GM21367 (cell line): ENCODE measurements at regions not wholly inside any gene's neighbourhood (a gene's known extent, or its start where the extent isn't known, plus 50 kb on each side); places are given as distances from the start of the nearest gene placed in this dataset.

Experiments used
- ATAC-seq: cut with Tn5 transposase; IDR thresholded peaks from one replicate; pipeline ENCODE4 v1.9.1; 2021; ENCODE audit not compliant: unreplicated experiment

DNA sequence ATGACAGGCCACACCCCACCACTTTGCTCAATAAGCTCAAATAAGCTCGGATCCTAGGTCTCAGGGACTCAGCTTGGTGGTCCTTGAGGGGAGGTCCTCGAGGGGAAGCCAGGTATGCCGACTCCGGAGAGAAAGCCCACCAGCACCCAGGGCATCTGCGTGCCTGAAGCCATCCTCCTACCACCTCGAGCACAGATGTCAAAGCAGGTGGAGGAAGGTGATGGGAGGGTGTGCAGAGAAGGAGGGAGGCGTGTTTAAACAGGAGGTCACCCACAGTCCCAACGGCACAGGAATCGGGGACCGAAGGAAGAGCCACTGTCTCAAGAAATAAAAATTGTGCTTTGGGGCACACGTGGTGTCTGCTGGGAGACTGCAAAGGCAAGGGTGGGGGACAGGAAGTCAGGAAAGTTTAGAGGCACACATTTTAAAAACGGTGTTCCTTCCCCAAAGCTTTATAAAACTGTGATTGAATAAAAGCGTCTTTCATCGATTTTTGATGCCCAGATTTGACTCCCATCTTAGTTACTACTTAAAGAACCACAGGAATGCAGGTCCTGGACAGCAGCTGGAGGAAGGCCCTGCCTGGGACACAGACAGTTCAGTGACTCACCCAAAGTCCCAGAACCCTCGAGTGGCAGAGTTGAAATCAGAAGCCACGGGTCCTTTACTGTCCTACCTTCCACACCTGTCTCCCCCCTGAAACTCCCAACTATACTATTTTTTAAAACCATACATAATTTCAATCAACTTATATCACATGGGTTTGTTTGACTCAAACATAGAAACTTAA is 221.0 kb upstream of the PDE10A start:
- no peak for ATAC-seq

DNA sequence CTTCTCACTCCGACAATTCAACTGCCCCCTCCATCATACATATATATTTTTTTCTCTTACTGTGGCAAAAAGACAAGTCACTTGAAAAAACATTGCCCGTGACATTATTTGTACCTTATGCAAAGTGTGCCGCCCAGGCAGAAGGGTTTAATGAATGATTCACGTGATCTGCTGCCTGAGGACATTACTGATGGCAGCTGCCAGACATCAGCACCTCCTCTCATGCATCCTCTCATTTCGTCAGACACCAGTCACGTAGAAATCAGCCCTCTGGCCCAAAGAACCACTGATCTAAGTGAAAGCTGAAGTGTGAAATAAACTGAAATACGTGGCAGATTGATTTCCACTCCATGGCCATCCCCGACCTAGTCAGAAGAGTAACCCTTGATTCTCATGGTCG is 218.8 kb upstream of the PDE10A start:
- ATAC-seq = no peak

DNA sequence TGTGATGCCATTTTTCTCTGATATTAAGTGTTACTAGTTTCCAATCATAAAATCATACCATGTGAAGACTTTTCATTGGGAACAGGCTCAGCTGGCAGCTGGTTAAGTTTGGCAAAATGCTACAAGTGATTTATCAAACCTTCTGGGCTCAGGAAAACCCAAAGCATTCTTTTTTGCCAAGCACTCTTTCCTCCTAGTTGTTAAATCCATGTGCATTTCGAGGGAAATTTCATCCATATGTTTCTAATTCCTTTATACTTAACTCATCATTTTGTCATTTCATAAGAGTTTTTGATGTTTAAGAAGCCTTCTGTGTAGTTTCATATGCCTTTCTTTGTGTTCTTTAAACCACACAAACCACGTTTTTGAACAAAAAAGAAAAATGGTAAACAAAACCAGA is 217.6 kb upstream of the PDE10A start:
- ATAC-seq = no peak

DNA sequence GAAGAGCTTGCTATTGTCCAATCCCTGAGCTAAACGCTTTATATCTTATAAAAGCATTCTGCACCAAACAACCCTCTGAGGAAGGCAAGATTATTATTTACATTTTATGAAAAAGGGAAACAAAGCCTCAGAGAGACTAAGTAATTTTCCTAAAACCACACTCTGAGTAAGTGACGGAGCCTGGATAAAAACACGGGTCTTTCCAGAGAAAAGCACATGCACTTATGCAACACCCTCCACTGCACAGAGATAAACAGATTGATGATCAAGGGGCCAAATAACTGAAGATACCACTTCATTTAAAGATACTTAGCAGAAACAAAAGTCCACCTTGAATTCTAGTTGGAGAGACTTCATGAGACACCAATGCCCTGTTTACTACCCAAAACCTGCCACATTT is 214.7 kb upstream of the PDE10A start:
- no peak for ATAC-seq

DNA sequence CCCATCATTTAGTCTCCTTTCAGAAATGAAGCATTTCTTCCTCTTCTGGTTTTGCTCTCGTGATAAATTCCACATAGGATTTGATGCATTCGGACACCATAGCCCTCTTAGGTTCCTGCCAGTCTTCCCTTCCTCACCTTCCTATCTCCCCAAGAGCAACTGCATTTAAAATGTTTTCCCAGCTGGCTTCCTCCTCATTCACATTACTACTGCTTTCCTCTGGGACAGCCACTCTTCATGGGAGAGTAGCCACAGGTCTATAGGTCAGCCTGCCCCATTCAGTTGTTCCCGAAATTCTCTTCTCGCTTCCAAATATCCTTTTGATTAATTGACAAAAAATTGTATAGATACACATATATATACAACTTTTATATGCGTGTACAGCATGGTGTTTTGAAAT is 214.2 kb upstream of the PDE10A start:
- no peak for ATAC-seq

DNA sequence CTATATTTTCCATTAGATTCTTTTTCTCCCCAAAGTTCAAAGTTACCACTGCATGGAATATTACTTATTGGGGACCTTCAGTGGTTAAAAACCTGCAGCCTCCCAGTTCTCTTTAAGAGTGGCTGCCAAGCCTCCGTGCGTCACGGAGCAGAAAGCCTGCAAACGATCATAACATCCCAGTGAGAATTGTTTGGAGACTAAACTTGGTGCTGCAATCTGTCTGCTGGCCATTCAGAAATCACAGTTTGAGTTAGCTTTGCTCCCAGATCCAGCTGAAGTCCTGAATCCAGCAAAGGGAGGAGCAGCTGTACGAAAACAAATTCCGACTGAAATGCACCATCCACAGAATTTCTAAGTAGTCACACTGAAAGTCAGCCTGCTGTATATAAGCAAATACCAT is 213.5 kb upstream of the PDE10A start:
- no peak for ATAC-seq

DNA sequence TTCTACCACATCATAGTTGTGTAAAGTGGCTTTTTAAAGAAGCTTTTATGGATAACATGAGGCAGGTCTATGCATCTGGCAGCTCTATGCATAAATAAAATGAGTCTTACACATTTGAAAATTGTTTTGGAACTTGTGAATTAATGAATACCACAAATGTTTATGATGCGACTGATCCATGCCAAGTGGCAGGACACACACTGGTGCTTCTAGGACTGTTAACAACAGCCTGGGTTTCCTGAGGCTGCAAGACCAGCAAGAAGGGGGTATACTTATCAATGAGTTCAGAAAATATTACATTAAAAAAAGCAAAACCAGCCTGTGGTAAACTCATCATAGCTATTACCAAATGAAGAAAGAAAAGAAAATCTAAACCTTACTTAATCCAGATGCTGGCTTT is 212.9 kb upstream of the PDE10A start:
- no peak for ATAC-seq

DNA sequence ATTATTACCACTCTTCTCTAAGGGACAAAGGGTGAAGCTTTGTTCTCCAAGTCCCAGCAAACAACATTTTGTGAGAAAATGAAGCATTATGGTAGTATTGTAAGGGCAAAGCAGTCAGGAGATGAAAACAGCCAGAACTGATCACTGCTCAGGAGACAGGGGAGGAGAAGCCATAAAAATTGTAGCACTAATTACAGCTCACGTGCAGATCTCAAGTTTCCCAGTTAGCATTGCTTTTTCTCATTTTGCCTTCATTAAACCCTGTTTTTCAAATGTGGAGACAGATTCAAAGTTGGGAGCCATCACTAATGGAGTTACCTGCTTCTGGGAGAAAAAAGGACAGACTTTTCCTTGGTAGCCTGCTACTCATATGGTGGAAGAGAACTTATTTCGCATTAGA is 210.9 kb upstream of the PDE10A start:
- ATAC-seq = no peak

DNA sequence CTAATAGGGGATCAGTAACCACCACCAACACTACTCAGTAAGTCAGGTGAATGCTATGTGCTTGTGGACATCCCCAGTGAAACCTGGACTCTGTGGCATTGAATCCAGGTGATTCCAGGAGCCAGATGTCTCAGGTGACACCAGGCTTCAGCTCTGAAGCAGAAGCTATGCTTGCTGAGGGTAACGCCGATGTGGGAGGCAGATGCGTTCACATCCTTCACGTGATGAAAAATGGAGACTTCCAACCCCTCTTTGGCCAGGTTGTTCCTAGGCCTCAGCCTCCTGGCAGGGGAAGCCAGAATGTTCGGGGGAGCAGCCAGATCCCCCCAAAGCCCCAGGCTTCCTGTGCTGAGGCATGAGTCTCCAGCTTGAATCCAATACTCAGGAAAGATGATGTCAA is 209.8 kb upstream of the PDE10A start:
- ATAC-seq = no peak

DNA sequence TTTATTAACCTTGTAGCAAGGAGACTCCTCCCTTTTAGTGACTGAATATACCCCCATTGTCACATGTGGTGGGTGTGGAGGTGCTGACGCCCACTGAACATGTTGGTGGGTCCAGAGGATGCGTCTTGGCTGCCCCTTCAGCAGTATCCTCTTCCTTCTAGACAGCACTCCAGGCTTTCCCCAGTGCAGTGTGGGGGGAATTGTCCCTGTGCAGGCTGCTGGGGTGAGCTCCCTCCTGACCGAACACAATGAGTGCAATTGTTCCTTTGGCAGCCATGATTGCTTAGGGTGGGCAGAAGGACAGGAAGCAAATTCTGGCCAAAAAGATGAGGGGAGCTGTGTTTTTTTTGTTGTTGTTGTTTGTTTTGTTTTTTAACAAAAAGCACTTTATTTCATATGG is 209.3 kb upstream of the PDE10A start:
- no peak for ATAC-seq

DNA sequence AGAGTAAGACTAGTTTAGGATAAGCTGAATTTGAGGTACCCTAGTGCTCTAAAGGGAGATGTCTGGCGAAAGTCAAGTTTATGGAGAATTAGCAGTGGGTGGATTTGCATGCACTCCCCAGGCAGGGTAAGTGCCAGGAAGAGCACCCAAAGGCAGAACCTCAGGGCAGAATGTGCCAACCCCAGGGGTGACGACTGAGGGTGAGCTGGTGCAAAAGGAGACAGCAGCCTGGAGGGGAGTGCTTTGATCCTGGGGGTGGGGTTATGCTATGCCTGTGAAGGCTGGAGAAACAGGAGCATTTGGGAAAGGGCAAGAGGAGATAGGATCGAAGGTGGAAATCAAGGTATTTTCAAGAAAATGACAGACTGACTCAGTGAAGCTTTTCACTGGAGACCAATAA is 208.5 kb upstream of the PDE10A start:
- ATAC-seq = no peak

DNA sequence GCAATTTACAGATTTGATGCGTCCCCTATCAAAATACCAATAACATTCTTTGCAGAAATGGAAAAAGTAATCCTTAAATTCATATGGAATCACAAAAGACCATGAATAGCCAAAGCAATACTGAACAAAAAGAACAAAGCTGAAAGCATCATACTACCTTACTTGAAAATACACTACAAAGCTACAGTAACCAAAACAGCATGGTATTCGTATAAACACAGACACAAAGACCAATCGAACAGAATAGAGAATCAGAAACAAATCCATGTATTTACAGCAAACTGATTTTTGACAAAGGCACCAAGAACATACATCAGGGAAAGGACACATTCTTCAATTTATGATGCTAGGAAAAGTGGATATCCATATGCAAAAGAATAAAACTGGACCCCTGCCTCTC is 206.5 kb upstream of the PDE10A start:
- ATAC-seq = no peak

DNA sequence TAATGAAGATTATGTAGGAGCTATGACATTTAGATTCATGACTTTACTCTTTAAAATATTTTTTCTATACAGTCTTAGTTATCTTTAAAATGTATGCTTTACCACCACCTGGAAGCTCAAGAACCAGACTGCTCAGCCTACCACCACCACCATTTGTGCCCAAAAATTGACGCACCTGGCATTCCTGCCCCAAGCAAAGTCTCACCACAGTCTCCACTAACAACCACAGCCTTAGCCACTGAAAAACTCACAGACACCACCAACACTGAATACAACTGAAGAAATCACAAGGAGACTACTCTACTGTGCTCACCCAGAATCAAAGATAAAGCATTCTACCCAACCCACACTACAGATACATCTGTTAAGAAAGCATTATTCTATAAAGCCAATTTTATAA is 201.9 kb upstream of the PDE10A start:
- ATAC-seq = no peak

DNA sequence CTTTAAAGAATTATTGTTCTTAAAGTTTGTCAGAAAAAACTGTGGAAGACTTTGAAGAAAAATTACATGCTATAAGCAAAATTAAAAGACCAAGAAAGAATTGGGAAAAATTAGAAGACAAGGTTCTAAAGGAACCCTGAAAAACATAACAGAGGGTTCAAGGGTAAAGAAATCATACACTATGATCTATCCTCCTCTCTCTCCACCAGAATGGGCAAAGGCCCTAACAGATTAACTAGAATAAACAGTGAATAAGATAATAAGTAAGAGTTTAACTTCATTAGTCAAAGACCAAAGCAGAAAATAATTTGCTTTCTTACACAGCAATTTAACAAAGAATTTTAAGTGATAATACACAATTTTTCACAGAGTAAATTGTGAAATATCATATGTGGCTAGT is 201.2 kb upstream of the PDE10A start:
- ATAC-seq = no peak

DNA sequence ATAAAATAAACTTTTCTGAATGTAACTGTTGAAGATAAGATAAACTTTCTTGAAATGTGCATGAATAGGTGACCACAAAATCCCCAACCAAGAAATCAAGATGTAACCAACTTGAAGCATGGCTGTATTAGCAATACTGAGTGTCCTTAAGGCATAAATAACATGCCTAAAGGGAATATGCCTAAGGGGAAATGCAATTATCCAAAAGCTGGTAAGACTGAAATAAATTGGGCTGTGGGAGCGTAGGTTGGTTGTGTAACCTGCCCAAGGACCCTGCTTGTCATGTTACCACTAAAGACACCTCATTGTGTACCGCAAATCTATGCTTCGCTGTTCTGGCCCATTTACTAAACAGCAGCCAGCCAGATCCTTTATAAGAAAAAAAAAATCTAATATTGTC is 200.8 kb upstream of the PDE10A start:
- no peak for ATAC-seq

DNA sequence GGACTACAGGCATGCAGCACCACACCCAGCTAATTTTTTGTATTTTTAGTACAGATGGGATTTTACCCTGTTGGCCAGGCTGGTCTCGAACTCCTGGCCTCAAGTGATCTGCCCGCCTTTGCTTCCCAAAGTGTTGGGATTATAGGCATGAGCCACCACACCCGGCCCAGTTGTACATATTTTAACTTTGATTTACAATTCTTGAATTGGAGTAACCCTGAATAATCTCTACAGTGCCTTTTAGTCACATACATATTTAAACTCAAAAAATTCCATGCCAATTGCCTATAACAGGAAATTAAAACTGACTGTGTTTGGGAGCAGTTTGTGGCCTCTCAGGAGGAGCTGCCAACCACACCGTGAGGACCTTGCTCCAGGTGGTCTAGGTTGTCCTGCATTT is 199.8 kb upstream of the PDE10A start:
- ATAC-seq = no peak

DNA sequence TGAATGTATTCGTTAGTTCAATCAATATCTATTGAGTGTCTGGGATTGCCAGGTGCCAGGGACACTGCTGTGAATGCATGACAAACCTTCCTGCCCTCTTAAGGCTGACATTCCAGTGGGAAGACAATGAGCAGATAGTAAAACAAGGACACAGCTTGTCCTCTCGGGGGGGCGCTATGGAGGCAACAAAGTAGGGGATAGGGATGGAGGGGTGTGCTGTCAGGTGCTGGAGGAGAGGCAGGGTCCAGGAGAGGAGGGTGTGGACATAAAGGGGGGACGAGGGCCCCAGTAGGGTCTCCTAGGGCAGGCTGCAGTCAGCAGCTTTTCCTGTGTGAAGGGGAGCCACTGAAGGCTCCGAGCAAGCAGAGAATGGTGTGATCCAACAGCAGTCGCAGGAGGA is 198.2 kb upstream of the PDE10A start:
- ATAC-seq = no peak

DNA sequence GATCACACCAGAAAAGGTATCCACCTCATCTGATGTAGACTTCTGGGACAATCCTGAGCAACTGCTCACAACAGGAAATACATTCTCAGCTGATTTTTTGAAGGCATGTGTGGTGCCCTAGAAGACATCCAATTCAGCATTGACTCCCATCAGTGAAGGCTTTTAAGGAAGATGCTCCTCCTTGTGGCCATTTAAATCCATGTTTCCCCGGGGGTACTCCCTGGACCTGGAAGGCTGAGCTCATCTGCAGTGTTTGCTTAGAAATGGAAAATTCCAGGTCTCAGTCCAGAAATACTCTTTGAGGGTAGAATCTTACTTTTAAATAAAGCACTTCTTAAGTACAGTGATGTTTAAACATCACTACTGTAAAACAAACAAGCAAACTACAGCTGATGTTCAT is 195.5 kb upstream of the PDE10A start:
- ATAC-seq = no peak

DNA sequence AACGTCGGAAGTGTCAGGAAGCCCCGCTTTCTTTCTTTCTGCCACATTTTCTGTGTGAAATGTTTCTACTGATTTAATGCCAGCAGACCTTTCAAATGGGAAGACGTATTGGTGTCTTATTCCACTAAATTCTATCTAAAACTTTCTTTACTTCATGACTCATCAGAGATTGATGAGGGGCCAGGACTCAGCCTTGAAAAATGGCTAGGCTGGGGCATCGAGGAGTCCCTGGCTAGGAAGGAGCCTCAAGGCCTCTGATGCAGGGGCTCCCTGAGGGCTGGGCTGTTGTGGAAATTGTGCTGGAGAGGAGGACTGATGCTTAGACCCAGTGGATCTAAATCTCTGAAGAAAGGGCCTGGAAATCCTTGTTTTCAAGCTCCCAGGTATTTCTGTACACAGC is 192.8 kb upstream of the PDE10A start:
- no peak for ATAC-seq

DNA sequence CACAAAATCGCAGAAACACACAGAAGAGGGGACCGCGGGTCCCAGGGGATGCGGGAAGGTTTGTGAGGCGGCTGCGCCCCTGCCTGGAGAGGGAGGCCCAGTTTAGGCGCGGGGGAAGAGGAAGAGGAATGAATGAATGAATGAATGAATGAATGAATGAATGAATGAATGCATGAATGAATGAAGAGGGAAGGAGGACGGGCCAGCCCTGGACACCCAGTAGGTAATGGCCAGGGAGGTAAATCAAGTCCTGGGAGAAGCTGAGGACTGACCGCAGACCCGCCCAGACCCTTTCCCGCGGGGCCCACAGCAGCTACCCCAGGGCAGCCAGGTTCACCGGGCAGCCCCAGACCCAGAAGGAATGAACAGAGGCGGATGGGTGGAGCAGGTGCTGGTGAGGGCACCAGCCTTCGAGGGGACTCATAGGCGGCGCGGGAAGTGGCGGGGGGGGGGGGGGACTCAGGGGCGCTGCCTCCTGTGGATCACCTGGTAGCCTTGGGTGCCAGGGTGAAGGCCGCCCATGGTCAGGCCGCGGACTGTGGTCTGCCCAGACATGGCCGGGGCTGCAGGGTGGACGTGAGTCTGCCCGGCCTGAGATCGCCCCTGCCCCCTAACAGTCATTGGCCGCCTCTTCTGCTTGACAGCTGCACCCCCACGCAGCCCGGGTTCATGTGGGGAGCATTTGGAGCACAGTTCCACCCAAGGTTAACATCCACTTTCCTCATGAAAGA is 192.0 kb upstream of the PDE10A start:
- ATAC-seq = no peak

DNA sequence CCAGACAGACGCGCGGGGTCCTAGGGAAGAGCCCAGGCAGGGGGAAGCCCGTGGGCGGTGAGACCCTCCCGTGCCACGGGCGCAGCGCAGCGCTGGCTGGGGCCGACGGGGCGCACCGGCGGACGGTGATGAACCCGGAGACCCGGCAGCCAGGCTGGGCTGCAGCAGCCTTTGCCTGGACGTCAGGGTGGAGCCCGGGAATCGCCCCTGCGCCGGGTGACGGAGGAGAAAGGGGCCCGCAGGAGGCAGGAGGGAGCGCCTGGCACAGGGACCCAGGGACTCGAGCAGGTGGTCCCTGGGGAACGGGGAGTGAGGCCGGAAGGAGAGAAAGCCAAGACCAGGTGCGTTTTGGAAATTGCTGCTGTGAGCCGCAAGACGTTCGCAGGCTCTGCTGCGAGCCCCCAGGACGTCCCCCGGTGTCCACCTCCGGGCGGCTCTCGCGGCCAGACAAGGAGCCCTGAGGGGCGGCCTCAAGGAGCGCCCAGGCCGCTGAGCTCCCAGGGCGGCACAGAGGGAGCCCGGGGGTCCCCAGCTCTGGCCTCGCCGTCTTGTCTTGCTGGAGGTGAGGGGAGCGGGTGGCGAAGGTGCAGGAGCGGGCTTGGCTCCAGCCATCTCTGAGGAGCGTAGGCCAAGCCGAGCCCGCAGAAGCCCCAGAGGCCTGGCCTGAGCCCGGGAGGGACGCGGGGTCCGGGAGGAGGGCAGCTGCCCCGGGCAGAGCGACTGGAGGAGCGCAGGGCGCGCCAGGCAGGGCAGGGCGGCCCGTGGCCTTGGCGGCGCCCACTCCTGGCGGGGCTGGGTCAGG is 191.2 kb upstream of the PDE10A start:
- ATAC-seq = no peak

DNA sequence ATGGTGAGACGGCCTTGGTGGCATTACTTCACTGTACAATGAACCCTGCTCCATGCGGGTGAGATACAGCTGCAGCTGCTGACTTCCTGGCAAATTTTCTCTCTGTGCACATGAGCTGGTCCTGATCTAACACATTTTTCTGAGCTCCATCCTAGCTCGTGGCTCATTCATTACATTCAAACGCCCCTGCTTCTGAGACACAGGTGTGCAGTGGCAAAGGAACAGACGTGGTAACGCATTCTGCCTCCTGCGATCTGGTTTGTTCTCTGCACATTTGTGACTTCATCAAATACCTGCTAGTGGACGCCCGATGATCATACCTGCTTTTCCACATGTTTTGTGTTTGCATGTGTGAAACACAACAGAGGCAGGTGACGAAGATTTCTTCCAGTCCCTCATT is 189.6 kb upstream of the PDE10A start:
- no peak for ATAC-seq
